A549 (cell line): ENCODE measurements at regions not wholly inside any gene's neighbourhood (a gene's known extent, or its start where the extent isn't known, plus 50 kb on each side); places are given as distances from the start of the nearest gene placed in this dataset.

ENCODE experiments used
- ATAC-seq, 2 experiments: fragments of 200-7000 bp in 1 of 2; fragments of >200 bp in 1 of 2; cut with Nextera tagmentation in 1 of 2; cut with Tn5 transposase in 1 of 2; 3 replicates each; pipeline versions ENCODE4 v1.8.0 to v1.9.1; 2018 to 2020; ENCODE audit warnings: mild to moderate bottlenecking in 1 of 2, moderate library complexity in 1 of 2
- CTCF ChIA-PET: fragments of 300-600 bp; sonication (Branson Sonifier 250); formaldehyde crosslinking; extraction: SDS; loops from one replicate; lab custom pipeline; 2021; ENCODE audit warnings: antibody characterized with exemption, inconsistent platforms; lab: Yijun Ruan, JAX
- POLR2A ChIA-PET: fragments of 350-600 bp; formaldehyde crosslinking; extraction: SDS; loops from one replicate; lab custom pipeline; 2021; ENCODE audit warnings: antibody characterized with exemption, inconsistent platforms; lab: Yijun Ruan, JAX
- DNase-seq, 2 experiments: peaks; one replicate each; pipeline versions ENCODE4 v3.0.0 to v3.0.0-alpha.2; 2011 to 2016; ENCODE audit warnings: low read depth in 1 of 2, low spot score in 1 of 2
- FAIRE-seq: peaks from 2 replicates; lab custom pipeline; 2011; peaks lifted over from hg19 to GRCh38; lab: Jason Lieb, UNC
- H3K27ac ChIP-seq, 2 experiments: fragments of >200 bp; sonication (Bioruptor Twin); formaldehyde crosslinking; 3 replicates each; pipeline ENCODE4 v1.5.1; 2016 to 2017
- H3K4me1 ChIP-seq: fragments of >200 bp; sonication (Bioruptor Twin); formaldehyde crosslinking; 3 replicates; pipeline ENCODE4 v1.6.1; 2016
- H3K4me2 ChIP-seq: fragments of >200 bp; sonication (Bioruptor Twin); formaldehyde crosslinking; 3 replicates; pipeline ENCODE4 v1.6.1; 2016
- H3K4me3 ChIP-seq: fragments of >200 bp; sonication (Bioruptor Twin); formaldehyde crosslinking; 3 replicates; pipeline ENCODE4 v1.5.1; 2016
- H3K9me3 ChIP-seq: fragments of >200 bp; sonication (Bioruptor Twin); formaldehyde crosslinking; 3 replicates; pipeline ENCODE4 v1.6.1; 2016
- CBX2 ChIP-seq: fragments of 200-600 bp; sonication (generic); IDR thresholded peaks from 2 replicates; pipeline ENCODE4 v1.6.1; 2016; ENCODE audit warnings: low read depth, mild to moderate bottlenecking, borderline replicate concordance
- EHMT2 ChIP-seq: fragments of 200-600 bp; sonication (generic); IDR thresholded peaks from 2 replicates; pipeline ENCODE4 v1.6.1; 2016; ENCODE audit warnings: antibody characterized with exemption, low read depth, mild to moderate bottlenecking, moderate library complexity
- EP300 ChIP-seq, 2 experiments: fragments of >200 bp; sonication (Bioruptor Twin); formaldehyde crosslinking; IDR thresholded peaks; 2 replicates in 1 of 2; 3 replicates in 1 of 2; pipeline ENCODE4 v1.6.1; 2016 to 2017
- FOSB ChIP-seq: fragments of 250-450 bp; sonication (Bioruptor Pico); IDR thresholded peaks from 2 replicates; pipeline ENCODE4 v1.5.0; 2020; ENCODE audit warnings: mild to moderate bottlenecking, moderate library complexity
- FOSL2 ChIP-seq, 2 experiments: fragments of 450-650 bp in 1 of 2; fragments of >200 bp in 1 of 2; sonication (Bioruptor Twin) in 1 of 2; formaldehyde crosslinking; IDR thresholded peaks; 2 replicates each; pipeline versions ENCODE4 v1.5.0 to v1.6.1; 2016 to 2020; ENCODE audit warnings: mild to moderate bottlenecking in 1 of 2, moderate library complexity in 1 of 2
- FOXS1 ChIP-seq: fragments of 250-450 bp; sonication (Bioruptor Pico); IDR thresholded peaks from 2 replicates; pipeline ENCODE4 v1.5.0; 2020; ENCODE audit warnings: mild to moderate bottlenecking, moderate library complexity
- HEYL ChIP-seq: fragments of 250-450 bp; sonication (Bioruptor Pico); IDR thresholded peaks from 2 replicates; pipeline ENCODE4 v1.8.0; 2021; ENCODE audit warnings: mild to moderate bottlenecking, moderate library complexity
- HMGXB4 ChIP-seq: fragments of 250-450 bp; sonication (Bioruptor Pico); IDR thresholded peaks from 2 replicates; pipeline ENCODE4 v1.5.0; 2021; ENCODE audit warnings: mild to moderate bottlenecking, moderate library complexity, borderline replicate concordance
- HOXA7 ChIP-seq: fragments of 250-450 bp; sonication (Bioruptor Pico); IDR thresholded peaks from 2 replicates; pipeline ENCODE4 v1.5.0; 2020; ENCODE audit warnings: mild to moderate bottlenecking, moderate library complexity
- HOXB13 ChIP-seq: fragments of 250-450 bp; sonication (Bioruptor Pico); IDR thresholded peaks from 2 replicates; pipeline ENCODE4 v1.5.0; 2020; ENCODE audit warnings: low read depth, mild to moderate bottlenecking, moderate library complexity
- JUN ChIP-seq, 2 experiments: fragments of >200 bp; sonication (Bioruptor Twin); formaldehyde crosslinking; IDR thresholded peaks; 2 replicates in 1 of 2; 3 replicates in 1 of 2; pipeline ENCODE4 v1.6.1; 2016 to 2017
- JUNB ChIP-seq: fragments of >200 bp; sonication (Bioruptor Twin); formaldehyde crosslinking; IDR thresholded peaks from 2 replicates; pipeline ENCODE4 v1.6.1; 2016
- KDM1A ChIP-seq: fragments of 200-600 bp; sonication (generic); IDR thresholded peaks from 2 replicates; pipeline ENCODE4 v1.6.1; 2016; ENCODE audit warnings: low read depth, mild to moderate bottlenecking
- KDM5A ChIP-seq: fragments of 200-600 bp; sonication (generic); IDR thresholded peaks from 2 replicates; pipeline ENCODE4 v1.6.1; 2016; ENCODE audit warnings: antibody characterized with exemption, mild to moderate bottlenecking
- NFE2L2 ChIP-seq: fragments of 150-350 bp; conservative IDR thresholded peaks from 2 replicates; pipeline ENCODE4 v1.6.1; 2014; ENCODE audit warnings: low read length
- NR3C1 ChIP-seq: fragments of >200 bp; sonication (Bioruptor Twin); formaldehyde crosslinking; IDR thresholded peaks from 3 replicates; pipeline ENCODE4 v1.6.1; 2017
- PHF8 ChIP-seq: fragments of 200-600 bp; sonication (generic); IDR thresholded peaks from 2 replicates; pipeline ENCODE4 v1.6.1; 2016; ENCODE audit warnings: low read depth, mild to moderate bottlenecking, antibody characterized with exemption, moderate library complexity, borderline replicate concordance
- POLR2AphosphoS2 ChIP-seq: conservative IDR thresholded peaks from 2 replicates; pipeline ENCODE4 v1.6.1; 2012; ENCODE audit warnings: low read length, improper control_type of control experiment, inconsistent platforms
- RAD21 ChIP-seq, 2 experiments: fragments of >200 bp in 1 of 2; sonication (Bioruptor Twin) in 1 of 2; formaldehyde crosslinking in 1 of 2; IDR thresholded peaks in 1 of 2; conservative IDR thresholded peaks in 1 of 2; 2 replicates in 1 of 2; 3 replicates in 1 of 2; pipeline ENCODE4 v1.6.1; 2012 to 2018; ENCODE audit warnings: inconsistent platforms in 1 of 2
- RARB ChIP-seq: fragments of 250-450 bp; sonication (Bioruptor Pico); IDR thresholded peaks from 2 replicates; pipeline ENCODE4 v1.8.0; 2021; ENCODE audit warnings: mild to moderate bottlenecking, moderate library complexity
- RCOR1 ChIP-seq: fragments of 150-350 bp; IDR thresholded peaks from 2 replicates; pipeline ENCODE4 v1.6.1; 2014; ENCODE audit warnings: antibody characterized with exemption, low read length, low read depth
- TFCP2L1 ChIP-seq: fragments of 250-450 bp; sonication (Bioruptor Pico); IDR thresholded peaks from 2 replicates; pipeline ENCODE4 v1.5.0; 2021; ENCODE audit warnings: mild to moderate bottlenecking
- ZNF302 ChIP-seq: fragments of 250-450 bp; sonication (Bioruptor Pico); IDR thresholded peaks from 2 replicates; pipeline ENCODE4 v1.9.0; 2021; ENCODE audit warnings: inconsistent platforms, mild to moderate bottlenecking, moderate library complexity
- WGBS: methylation state at CpG from one replicate; pipeline ENCODE4 v1.1.6; 2017; ENCODE audit errors: missing lambda C conversion rate; 5-methylcytosine and 5-hydroxymethylcytosine counted together

- no peak for TF ChIP-seq HMGXB4 (CRISPR knock-in tag)
These were observed 259.9 kb downstream of the GADD45G start (continued) for GRCh38 chr9:89864731-89865130.

GRCh38 chr9:89865357-89865756 is 260.5 kb downstream of the GADD45G start:
- no peak overlapping the region for H3K27ac ChIP-seq
- no peak overlapping the region for H3K4me3 ChIP-seq
- POLR2A ChIA-PET: no interaction called here
- no peak for TF ChIP-seq NFE2L2
- TF ChIP-seq FOSL2 (IDR thresholded peaks at IDR 0.05): no peak
- no peak for TF ChIP-seq FOSL2 (CRISPR knock-in tag; IDR thresholded peaks at IDR 0.05)
- TF ChIP-seq EHMT2: no peak
- TF ChIP-seq HMGXB4 (CRISPR knock-in tag): no peak
- TF ChIP-seq KDM1A: no peak
- TF ChIP-seq FOXS1 (CRISPR knock-in tag): no peak
- TF ChIP-seq NR3C1: no peak
- no peak for TF ChIP-seq PHF8
- ATAC-seq (no peak), FAIRE-seq (no peak), DNase-seq (no peak)
- WGBS: 30% methylated on average over 4 of the region's 8 CpGs
- H3K9me3 ChIP-seq: no peaks in the 10 kb centered on the region
- H3K4me2 ChIP-seq: no peak overlapping the region
- H3K4me1 ChIP-seq: no peaks in the 10 kb centered on the region
- CTCF ChIA-PET: no interaction called here

GRCh38 chr9:89865981-89866380 is 261.2 kb downstream of the GADD45G start:
- Histone ChIP-seq H3K27ac (no peak overlapping the region), H3K4me2 (no peak overlapping the region), H3K9me3 (no peaks in the 10 kb centered on the region), H3K4me1 (no peaks in the 10 kb centered on the region), H3K4me3 (no peak overlapping the region)
- 86% methylated on average over 10 of the region's 10 CpGs for WGBS
- FAIRE-seq (no peak), DNase-seq (no peak), ATAC-seq (no peak)
- ChIA-PET CTCF (no interaction called here), POLR2A (no interaction called here)
- TF ChIP-seq POLR2AphosphoS2: no peak
- TF ChIP-seq RARB (CRISPR knock-in tag): no peak
- no peak for TF ChIP-seq CBX2
- no peak for TF ChIP-seq KDM5A
- no peak for TF ChIP-seq ZNF302 (CRISPR knock-in tag)
- no peak for TF ChIP-seq TFCP2L1 (CRISPR knock-in tag)
- no peak for TF ChIP-seq JUN (IDR thresholded peaks at IDR 0.05)
- no peak for TF ChIP-seq PHF8
- no peak for TF ChIP-seq FOSB (CRISPR knock-in tag)
- TF ChIP-seq RAD21 (conservative IDR thresholded peaks at IDR 0.05 in 1 of 2, IDR thresholded peaks at IDR 0.05 in 1 of 2): no peak
- TF ChIP-seq RCOR1: no peak
- no peak for TF ChIP-seq EP300 (IDR thresholded peaks at IDR 0.05)
- no peak for TF ChIP-seq HEYL
- TF ChIP-seq HOXA7 (CRISPR knock-in tag): no peak
- TF ChIP-seq HOXB13 (CRISPR knock-in tag): no peak
- no peak for TF ChIP-seq JUNB
